Mesenchymal stem cell (in vitro differentiated cells and primary cell): ENCODE measurements at regions not wholly inside any gene's neighbourhood (a gene's known extent, or its start where the extent isn't known, plus 50 kb on each side); places are given as distances from the start of the nearest gene placed in this dataset.

Experiments used
- DNase-seq: peaks from one replicate; pipeline ENCODE4 v3.0.0-alpha.2; 2013
- H2AFZ ChIP-seq: one replicate; pipeline ENCODE4 v1.6.1; 2013; ENCODE audit warnings: low read depth, mild to moderate bottlenecking, control low read depth, inconsistent platforms, low read length, moderate library complexity
- H2AK5ac ChIP-seq: 2 replicates; pipeline ENCODE4 v1.6.1; 2013; ENCODE audit warnings: low read length, moderate library complexity, mild to moderate bottlenecking, inconsistent platforms; ENCODE audit not compliant: severe bottlenecking
- H2BK120ac ChIP-seq: one replicate; pipeline ENCODE4 v1.6.1; 2013; ENCODE audit warnings: low read depth, mild to moderate bottlenecking, inconsistent platforms, low read length, moderate library complexity
- H2BK12ac ChIP-seq, 2 experiments: one replicate each; pipeline ENCODE4 v1.6.1; 2013; ENCODE audit warnings: inconsistent platforms in 2 of 2, low read length in 2 of 2, mild to moderate bottlenecking in 2 of 2, moderate library complexity in 2 of 2, control low read depth in 1 of 2
- H2BK15ac ChIP-seq: one replicate; pipeline ENCODE4 v1.6.1; 2013; ENCODE audit warnings: mild to moderate bottlenecking, low read depth, inconsistent platforms; ENCODE audit not compliant: poor library complexity, severe bottlenecking
- H2BK5ac ChIP-seq: 2 replicates; pipeline ENCODE4 v1.6.1; 2013; ENCODE audit warnings: low read depth, mild to moderate bottlenecking, low read length, control low read depth, inconsistent platforms; ENCODE audit not compliant: poor library complexity, severe bottlenecking
- H3K14ac ChIP-seq, 2 experiments: one replicate each; pipeline ENCODE4 v1.6.1; 2013; ENCODE audit warnings: inconsistent platforms in 2 of 2, low read length in 2 of 2, control low read depth in 1 of 2, mild to moderate bottlenecking in 1 of 2, moderate library complexity in 1 of 2
- H3K18ac ChIP-seq, 2 experiments: one replicate each; pipeline ENCODE4 v1.6.1; 2013; ENCODE audit warnings: inconsistent platforms in 2 of 2, low read length in 2 of 2, control low read depth in 1 of 2, low read depth in 1 of 2, mild to moderate bottlenecking in 1 of 2
- H3K23ac ChIP-seq, 2 experiments: one replicate each; pipeline ENCODE4 v1.6.1; 2013; ENCODE audit warnings: inconsistent platforms in 2 of 2, low read length in 2 of 2, mild to moderate bottlenecking in 2 of 2, moderate library complexity in 2 of 2, control low read depth in 1 of 2
- H3K27ac ChIP-seq: 2 replicates; pipeline ENCODE4 v1.5.1; 2013; ENCODE audit warnings: mild to moderate bottlenecking, moderate library complexity, low read length, control low read depth, inconsistent platforms; ENCODE audit not compliant: poor library complexity, severe bottlenecking
- H3K27me3 ChIP-seq, 2 experiments: 2 replicates each; pipeline versions ENCODE4 v1.6.1 to v1.7.0; 2013; ENCODE audit warnings: low read length in 2 of 2, mild to moderate bottlenecking in 2 of 2, moderate library complexity in 2 of 2, control low read depth in 1 of 2, inconsistent platforms in 1 of 2; ENCODE audit not compliant: control insufficient read depth in 1 of 2, insufficient read depth in 1 of 2
- H3K36me3 ChIP-seq, 2 experiments: 2 replicates each; pipeline versions ENCODE4 v1.6.1 to v1.7.0; 2013; ENCODE audit warnings: low read length in 2 of 2, control low read depth in 1 of 2, inconsistent platforms in 1 of 2, low read depth in 1 of 2, mild to moderate bottlenecking in 1 of 2; ENCODE audit not compliant: insufficient read depth in 2 of 2, control insufficient read depth in 1 of 2
- H3K4ac ChIP-seq, 2 experiments: one replicate each; pipeline ENCODE4 v1.6.1; 2013; ENCODE audit warnings: inconsistent platforms in 2 of 2, low read length in 2 of 2, mild to moderate bottlenecking in 2 of 2, moderate library complexity in 2 of 2, control low read depth in 1 of 2, low read depth in 1 of 2
- H3K4me1 ChIP-seq: 2 replicates; pipeline ENCODE4 v1.6.1; 2013; ENCODE audit warnings: low read depth, low read length, control low read depth; ENCODE audit not compliant: control insufficient read depth, insufficient read depth
- H3K4me2 ChIP-seq: 2 replicates; pipeline ENCODE4 v1.6.1; 2013; ENCODE audit warnings: low read length, mild to moderate bottlenecking, inconsistent platforms; ENCODE audit not compliant: poor library complexity, severe bottlenecking
- H3K4me3 ChIP-seq, 2 experiments: 2 replicates each; pipeline versions ENCODE4 v1.5.1 to v1.7.0; 2013; ENCODE audit warnings: low read length in 2 of 2, mild to moderate bottlenecking in 2 of 2, control low read depth in 1 of 2, low read depth in 1 of 2; ENCODE audit not compliant: insufficient read depth in 1 of 2
- H3K79me1 ChIP-seq: replicated peaks from 2 replicates; pipeline ENCODE4 v1.6.1; 2013; ENCODE audit warnings: mild to moderate bottlenecking, control low read depth, low read length, inconsistent platforms; ENCODE audit not compliant: poor library complexity, severe bottlenecking
- H3K9ac ChIP-seq: 2 replicates; pipeline ENCODE4 v1.7.0; 2013; ENCODE audit warnings: mild to moderate bottlenecking, low read length, moderate library complexity
- H3K9me3 ChIP-seq: 2 replicates; pipeline ENCODE4 v1.7.0; 2013; ENCODE audit warnings: mild to moderate bottlenecking, low read length; ENCODE audit not compliant: control insufficient read depth
- H4K8ac ChIP-seq: one replicate; pipeline ENCODE4 v1.6.1; 2013; ENCODE audit warnings: inconsistent platforms, mild to moderate bottlenecking, low read length, moderate library complexity
- H4K91ac ChIP-seq: one replicate; pipeline ENCODE4 v1.6.1; 2013; ENCODE audit warnings: mild to moderate bottlenecking, low read length, inconsistent platforms
- WGBS: methylation state at CpG from one replicate; pipeline ENCODE4 v1.1.7; 2013; ENCODE audit warnings: mixed read lengths; 5-methylcytosine and 5-hydroxymethylcytosine counted together

DNA sequence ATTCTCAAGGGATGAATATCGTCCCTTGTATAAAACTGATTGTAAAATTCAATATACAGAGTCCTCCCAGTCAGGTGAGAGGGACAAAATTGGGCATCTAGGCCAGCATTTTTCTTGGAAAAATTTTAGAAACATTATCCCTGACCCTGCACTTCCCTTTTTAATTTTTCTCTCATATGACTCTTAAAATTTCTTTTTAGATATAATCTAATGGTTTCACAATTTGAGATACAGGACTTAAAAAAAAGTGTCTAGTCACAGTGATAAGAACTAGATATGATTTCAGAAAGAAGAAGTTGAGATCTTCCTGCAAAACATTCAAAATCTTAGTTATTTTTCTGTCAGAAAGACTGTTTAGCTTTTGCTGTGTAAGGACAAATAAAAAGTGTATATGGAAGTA is 270.8 kb upstream of the PPFIA2 start:
- no peak overlapping the region for H4K8ac ChIP-seq
- H3K27ac ChIP-seq: no peak overlapping the region
- H2AFZ ChIP-seq: no peak overlapping the region
- H3K14ac ChIP-seq: no peak overlapping the region
- H3K4me2 ChIP-seq: no peak overlapping the region
- H3K9me3 ChIP-seq: peaks cover 3% of the 10 kb centered on the region
- H2AK5ac ChIP-seq: no peak overlapping the region
- no peaks in the 10 kb centered on the region for H3K79me1 ChIP-seq
- no peaks in the 10 kb centered on the region for H3K4me1 ChIP-seq
- H4K91ac ChIP-seq: no peak overlapping the region
- no peak overlapping the region for H3K9ac ChIP-seq
- no peak overlapping the region for H2BK120ac ChIP-seq
- no peaks in the 10 kb centered on the region for H3K36me3 ChIP-seq
- H3K23ac ChIP-seq: no peak overlapping the region
- no peak overlapping the region for H2BK5ac ChIP-seq
- no peak overlapping the region for H3K4ac ChIP-seq
- DNase-seq: no peak
- no peak overlapping the region for H2BK12ac ChIP-seq
- H3K4me3 ChIP-seq: no peak overlapping the region
- no peak overlapping the region for H3K18ac ChIP-seq
- WGBS: 50% methylated on average over 1 of the region's 1 CpG
- H3K27me3 ChIP-seq: no peaks in the 10 kb centered on the region
- H2BK15ac ChIP-seq: no peak overlapping the region

- no peak overlapping the region for H3K4me3 ChIP-seq
- H2BK12ac ChIP-seq: no peak overlapping the region
- H3K9ac ChIP-seq: no peak overlapping the region
- DNase-seq: no peak
- no peak overlapping the region for H2AFZ ChIP-seq
- H3K23ac ChIP-seq: no peak overlapping the region
- H3K4me1 ChIP-seq: no peaks in the 10 kb centered on the region
- no peak overlapping the region for H4K91ac ChIP-seq
- no peak overlapping the region for H3K4me2 ChIP-seq
- no peak overlapping the region for H3K18ac ChIP-seq
- H2BK5ac ChIP-seq: no peak overlapping the region
- H3K27ac ChIP-seq: no peak overlapping the region
- WGBS: no CpG with 5 or more reads among the region's 1 CpG
- no peaks in the 10 kb centered on the region for H3K27me3 ChIP-seq
- no peaks in the 10 kb centered on the region for H3K36me3 ChIP-seq
- H3K9me3 ChIP-seq: peaks cover 3% of the 10 kb centered on the region
- H2AK5ac ChIP-seq: no peak overlapping the region
- H3K4ac ChIP-seq: no peak overlapping the region
- H3K79me1 ChIP-seq: no peaks in the 10 kb centered on the region
- no peak overlapping the region for H2BK15ac ChIP-seq
- H2BK120ac ChIP-seq: no peak overlapping the region
- no peak overlapping the region for H3K14ac ChIP-seq
- no peak overlapping the region for H4K8ac ChIP-seq
Observed at GRCh38 chr12:82028772-82029171, 269.6 kb upstream of the PPFIA2 start.

- Histone ChIP-seq H3K18ac (no peak overlapping the region), H3K23ac (no peak overlapping the region), H3K9ac (no peak overlapping the region), H3K36me3 (no peaks in the 10 kb centered on the region), H3K4me3 (no peak overlapping the region), H2BK5ac (no peak overlapping the region), H4K91ac (no peak overlapping the region), H3K27ac (no peak overlapping the region), H2BK15ac (no peak overlapping the region), H2AFZ (no peak overlapping the region), H3K4ac (no peak overlapping the region), H2AK5ac (no peak overlapping the region), H3K4me1 (no peaks in the 10 kb centered on the region), H2BK12ac (no peak overlapping the region), H3K14ac (no peak overlapping the region), H3K4me2 (no peak overlapping the region), H3K27me3 (no peaks in the 10 kb centered on the region), H4K8ac (no peak overlapping the region), H3K9me3 (peaks cover 5% of the 10 kb centered on the region), H3K79me1 (no peaks in the 10 kb centered on the region), H2BK120ac (no peak overlapping the region)
- no CpG with 5 or more reads among the region's 1 CpG for WGBS
- DNase-seq: no peak
Observed at GRCh38 chr12:82027612-82028011, 268.5 kb upstream of the PPFIA2 start.

- Histone ChIP-seq H4K8ac (no peak overlapping the region), H4K91ac (no peak overlapping the region), H3K4me2 (no peak overlapping the region), H3K4me3 (no peak overlapping the region), H3K79me1 (no peaks in the 10 kb centered on the region), H3K4ac (no peak overlapping the region), H2AK5ac (no peak overlapping the region), H3K36me3 (no peaks in the 10 kb centered on the region), H3K9ac (no peak overlapping the region), H3K9me3 (peaks cover 5% of the 10 kb centered on the region), H2BK15ac (no peak overlapping the region), H2BK12ac (no peak overlapping the region), H2BK120ac (no peak overlapping the region), H3K4me1 (no peaks in the 10 kb centered on the region), H3K27ac (no peak overlapping the region), H3K23ac (no peak overlapping the region), H3K18ac (no peak overlapping the region), H3K14ac (no peak overlapping the region), H2BK5ac (no peak overlapping the region), H2AFZ (no peak overlapping the region), H3K27me3 (no peaks in the 10 kb centered on the region)
- DNase-seq: no peak
- WGBS: 81% methylated on average over 5 of the region's 7 CpGs
Observed at GRCh38 chr12:82025462-82025861, 266.3 kb upstream of the PPFIA2 start.
